ENCODE measurements at regions not wholly inside any gene's neighbourhood (a gene's known extent, or its start where the extent isn't known, plus 50 kb on each side); places are given as distances from the start of the nearest gene placed in this dataset.

DNA sequence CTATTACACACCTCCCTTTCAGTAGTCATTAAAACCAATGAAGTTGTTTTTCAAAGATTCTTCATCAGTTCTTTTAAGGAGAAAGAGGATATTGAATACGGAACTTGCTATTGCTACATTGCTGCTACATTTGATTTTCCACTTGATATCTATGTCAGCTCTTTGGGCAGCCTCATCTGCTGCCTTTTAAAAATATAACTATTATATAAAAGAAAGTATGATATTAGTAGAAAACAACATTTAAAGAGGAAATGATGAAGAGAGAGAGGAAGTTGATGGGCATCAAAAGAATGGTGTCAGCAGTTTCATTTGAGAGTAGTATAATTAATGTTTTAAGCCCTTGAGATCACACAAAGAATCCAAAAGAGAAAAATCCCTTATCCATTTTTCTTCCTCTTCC, 171.4 kb downstream of the NFKBIZ start:
- ATAC-seq: no peak
- no peaks in the 10 kb centered on the region for H3K27me3 ChIP-seq (ENCODE audit: control insufficient read depth in 1 of 2, insufficient read depth in 2 of 2, low read length in 2 of 2)
- no peak overlapping the region for H3K4me3 ChIP-seq (replicated peaks in 1 of 3; ENCODE audit: insufficient read depth in 1 of 3, low read depth in 2 of 3, low read length in 3 of 3)
- WGBS (ENCODE audit: low lambda C conversion rate): 54% methylated on average over 1 of the region's 1 CpG
- H3K36me3 ChIP-seq (replicated peaks in 1 of 2; ENCODE audit: control insufficient read depth in 1 of 2, insufficient read depth in 2 of 2, low read length in 2 of 2): no peaks in the 10 kb centered on the region
- DNase-seq (ENCODE audit: low spot score): no peak
- ChIA-PET POLR2A (no interaction called here), CTCF (ENCODE audit: low intra/inter-chr PET ratio, low total read pairs) (no interaction called here)
- in situ Hi-C loops (cut with HindIII; ENCODE audit: extremely low pct_ligation_motif_present, low pct_unique_long_range_greater_than_20kb) (no loop called here), intact Hi-C loops (cut with micrococcal nuclease; ENCODE audit: unreplicated experiment) (no loop called here)
- H3K9me3 ChIP-seq (ENCODE audit: low read length): no peaks in the 10 kb centered on the region
- no peak overlapping the region for H3K4me2 ChIP-seq (ENCODE audit: low read depth, low read length)
- no TSS peak for BruUV-seq (replicated peaks)
- no peak overlapping the region for H3K27ac ChIP-seq (ENCODE audit: extremely low read length, insufficient read depth, low read length)
- no peak for FAIRE-seq
- H3K4me1 ChIP-seq (ENCODE audit: insufficient read depth, low read length): no peaks in the 10 kb centered on the region
- H3K9ac ChIP-seq (ENCODE audit: insufficient read depth, low read depth, low read length): no peak overlapping the region
- H2AFZ ChIP-seq (ENCODE audit: low read length): no peak overlapping the region
- no peaks in the 10 kb centered on the region for H4K20me1 ChIP-seq (ENCODE audit: insufficient read depth, low read length)
- no peaks in the 10 kb centered on the region for H3K79me2 ChIP-seq (ENCODE audit: insufficient read depth, low read length)
- TF ChIP-seq ZNF850 (CRISPR knock-in tag; conservative IDR thresholded peaks at IDR 0.05) (no peak), ZNF556 (CRISPR knock-in tag; IDR thresholded peaks at IDR 0.05; ENCODE audit: borderline replicate concordance) (no peak), ZC3H4 (CRISPR knock-in tag; IDR thresholded peaks at IDR 0.05; ENCODE audit: borderline replicate concordance) (no peak), MAFK (conservative IDR thresholded peaks at IDR 0.05 in 1 of 2, IDR thresholded peaks at IDR 0.05 in 1 of 2; ENCODE audit: low read length in 2 of 2) (peak in 1 of 2 experiments; percentile 56; a peak in 2 of 4 replicates)
- TF ChIP-seq, protein P1, sequence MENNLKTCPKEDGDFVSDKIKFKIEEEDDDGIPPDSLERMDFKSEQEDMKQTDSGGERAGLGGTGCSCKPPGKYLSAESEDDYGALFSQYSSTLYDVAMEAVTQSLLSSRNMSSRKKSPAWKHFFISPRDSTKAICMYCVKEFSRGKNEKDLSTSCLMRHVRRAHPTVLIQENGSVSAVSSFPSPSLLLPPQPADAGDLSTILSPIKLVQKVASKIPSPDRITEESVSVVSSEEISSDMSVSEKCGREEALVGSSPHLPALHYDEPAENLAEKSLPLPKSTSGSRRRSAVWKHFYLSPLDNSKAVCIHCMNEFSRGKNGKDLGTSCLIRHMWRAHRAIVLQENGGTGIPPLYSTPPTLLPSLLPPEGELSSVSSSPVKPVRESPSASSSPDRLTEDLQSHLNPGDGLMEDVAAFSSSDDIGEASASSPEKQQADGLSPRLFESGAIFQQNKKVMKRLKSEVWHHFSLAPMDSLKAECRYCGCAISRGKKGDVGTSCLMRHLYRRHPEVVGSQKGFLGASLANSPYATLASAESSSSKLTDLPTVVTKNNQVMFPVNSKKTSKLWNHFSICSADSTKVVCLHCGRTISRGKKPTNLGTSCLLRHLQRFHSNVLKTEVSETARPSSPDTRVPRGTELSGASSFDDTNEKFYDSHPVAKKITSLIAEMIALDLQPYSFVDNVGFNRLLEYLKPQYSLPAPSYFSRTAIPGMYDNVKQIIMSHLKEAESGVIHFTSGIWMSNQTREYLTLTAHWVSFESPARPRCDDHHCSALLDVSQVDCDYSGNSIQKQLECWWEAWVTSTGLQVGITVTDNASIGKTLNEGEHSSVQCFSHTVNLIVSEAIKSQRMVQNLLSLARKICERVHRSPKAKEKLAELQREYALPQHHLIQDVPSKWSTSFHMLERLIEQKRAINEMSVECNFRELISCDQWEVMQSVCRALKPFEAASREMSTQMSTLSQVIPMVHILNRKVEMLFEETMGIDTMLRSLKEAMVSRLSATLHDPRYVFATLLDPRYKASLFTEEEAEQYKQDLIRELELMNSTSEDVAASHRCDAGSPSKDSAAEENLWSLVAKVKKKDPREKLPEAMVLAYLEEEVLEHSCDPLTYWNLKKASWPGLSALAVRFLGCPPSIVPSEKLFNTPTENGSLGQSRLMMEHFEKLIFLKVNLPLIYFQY (CRISPR knock-in tag; IDR thresholded peaks at IDR 0.05; ENCODE audit: borderline replicate concordance): no peak
